KBM-7 (cell line): ENCODE measurements at regions not wholly inside any gene's neighbourhood (a gene's known extent, or its start where the extent isn't known, plus 50 kb on each side); places are given as distances from the start of the nearest gene placed in this dataset.
A peak's percentile ranks its signal among the peaks of the same experiment; 100 is the strongest.

Experiments
- DNase-seq: peaks from one replicate; pipeline ENCODE4 v3.0.0-alpha.2; 2015
- in situ Hi-C: fragments of 300-500 bp; cut with MboI; formaldehyde crosslinking; loops from 2 replicates; pipeline ENCODE4 v1.14.3; 2020; ENCODE audit warnings: low sequenced_read_pairs, low pct_unique_long_range_greater_than_20kb, mixed read lengths

DNA sequence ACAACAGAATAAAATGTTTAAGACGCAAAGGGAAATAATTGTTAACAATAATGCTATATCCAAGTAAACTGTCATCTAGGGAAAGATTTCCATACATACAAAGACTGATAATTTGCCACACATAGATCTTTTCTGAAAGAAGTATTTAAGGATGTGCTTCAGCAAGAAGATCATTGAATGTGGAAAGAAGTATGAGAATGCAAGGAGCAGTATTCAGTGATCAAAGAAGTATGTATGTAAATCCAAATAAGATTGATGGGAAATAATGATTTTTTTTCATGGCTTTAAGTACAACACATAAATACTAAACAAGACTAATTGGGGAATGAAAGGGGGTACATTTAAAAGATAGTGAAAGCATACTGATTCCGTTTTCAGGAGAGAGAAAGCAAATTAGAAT is 410.4 kb upstream of the HS6ST1 start:
- no peak for DNase-seq
- in situ Hi-C loops = no loop called here

GRCh38 chr2:128731994-128732650 is 413.5 kb upstream of the HS6ST1 start:
- no peak for DNase-seq
- in situ Hi-C loops = no loop called here

DNA sequence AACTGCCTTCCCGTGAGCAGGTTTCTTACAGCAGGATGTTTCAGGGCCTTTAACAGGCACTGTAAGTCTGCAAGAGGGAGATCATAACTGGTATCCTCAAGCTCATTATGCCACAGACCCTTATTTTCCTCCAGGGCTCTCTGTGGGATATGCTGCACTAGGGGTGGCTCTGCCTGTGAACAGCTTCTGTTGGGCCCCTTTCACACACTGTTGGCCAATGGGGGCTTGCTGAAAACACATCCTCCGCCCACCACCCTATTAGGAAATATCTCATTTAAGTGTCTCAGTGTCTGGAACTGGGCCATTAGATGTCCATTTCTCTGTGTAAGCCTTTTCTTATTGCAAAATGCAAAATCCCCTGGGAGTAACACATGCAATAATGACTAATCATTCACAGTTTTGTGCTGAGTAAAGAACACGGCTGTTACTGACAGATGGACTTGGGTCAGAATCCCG is 414.3 kb upstream of the HS6ST1 start:
- no peak for DNase-seq
- in situ Hi-C loops = no loop called here

- in situ Hi-C loops = no loop called here
- no peak for DNase-seq
Measured at GRCh38 chr2:128733450-128733849, 414.8 kb upstream of the HS6ST1 start.

GRCh38 chr2:128734521-128735295 is 416.0 kb upstream of the HS6ST1 start:
- in situ Hi-C loops = no loop called here
- DNase-seq = peak; percentile 91

DNA sequence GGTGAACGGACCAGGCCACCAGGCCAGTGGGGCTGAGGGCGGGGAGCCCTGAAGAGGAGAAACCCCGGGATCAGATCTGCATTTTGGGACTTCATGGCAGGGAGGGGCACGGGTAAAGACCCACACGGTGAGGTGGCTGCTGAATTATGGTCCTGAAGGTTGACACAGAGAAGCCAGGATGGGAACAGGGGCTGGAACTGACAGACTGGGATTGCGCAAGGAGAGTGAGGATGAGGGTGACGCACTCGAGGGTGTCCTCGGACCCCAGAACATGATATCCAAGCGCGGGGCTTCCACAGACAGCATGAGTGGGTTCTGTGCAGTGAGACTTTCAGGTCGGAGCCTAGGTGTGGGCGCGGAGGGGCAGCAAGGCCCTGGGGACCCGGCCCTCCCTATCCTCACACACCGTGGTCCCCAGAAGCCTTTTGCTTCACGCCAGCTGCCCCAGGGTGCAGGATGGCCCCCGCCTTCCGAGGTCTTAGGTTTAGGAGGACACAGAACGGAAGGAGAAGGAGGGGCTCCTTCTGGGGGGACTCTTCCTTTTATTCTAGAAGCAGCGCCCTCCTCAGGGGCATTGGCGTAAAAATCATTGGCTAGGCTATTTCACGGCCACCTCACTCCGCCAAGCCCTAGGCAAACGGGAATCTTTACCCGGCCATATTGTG is 416.8 kb upstream of the HS6ST1 start:
- in situ Hi-C loops = no loop called here
- no peak for DNase-seq

DNA sequence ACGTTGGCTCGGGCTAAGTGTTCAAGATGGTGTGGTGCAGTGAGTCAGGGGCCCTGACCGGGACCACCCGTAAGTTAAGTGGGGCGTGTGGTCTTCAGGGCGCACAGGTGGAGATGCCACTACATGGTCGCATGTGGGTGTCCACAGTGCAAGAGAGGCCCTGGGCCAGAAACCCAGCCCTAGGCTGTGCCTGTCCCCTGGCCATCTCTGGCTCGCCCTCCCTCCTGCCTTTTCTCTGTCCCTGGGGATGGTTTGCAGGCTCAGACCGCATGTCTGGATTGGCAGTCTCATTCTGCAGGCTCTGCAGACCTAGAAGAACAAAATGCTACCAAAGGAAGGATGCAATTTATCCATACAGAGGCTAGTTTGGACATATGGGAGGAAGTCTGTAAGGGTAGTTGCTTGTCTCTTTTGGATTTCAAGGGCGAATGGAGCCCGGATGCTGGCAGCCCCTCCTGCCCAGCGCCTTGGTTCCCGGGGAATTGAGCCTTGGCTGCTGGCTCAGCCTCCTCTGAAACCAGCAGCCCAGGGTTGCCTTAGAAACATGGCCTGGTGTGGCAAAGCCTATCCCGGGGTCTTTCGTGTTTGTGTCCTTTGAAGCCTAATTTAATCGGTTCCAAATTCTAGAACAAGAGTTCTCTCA is 417.5 kb upstream of the HS6ST1 start:
- no peak for DNase-seq
- in situ Hi-C loops = no loop called here

DNA sequence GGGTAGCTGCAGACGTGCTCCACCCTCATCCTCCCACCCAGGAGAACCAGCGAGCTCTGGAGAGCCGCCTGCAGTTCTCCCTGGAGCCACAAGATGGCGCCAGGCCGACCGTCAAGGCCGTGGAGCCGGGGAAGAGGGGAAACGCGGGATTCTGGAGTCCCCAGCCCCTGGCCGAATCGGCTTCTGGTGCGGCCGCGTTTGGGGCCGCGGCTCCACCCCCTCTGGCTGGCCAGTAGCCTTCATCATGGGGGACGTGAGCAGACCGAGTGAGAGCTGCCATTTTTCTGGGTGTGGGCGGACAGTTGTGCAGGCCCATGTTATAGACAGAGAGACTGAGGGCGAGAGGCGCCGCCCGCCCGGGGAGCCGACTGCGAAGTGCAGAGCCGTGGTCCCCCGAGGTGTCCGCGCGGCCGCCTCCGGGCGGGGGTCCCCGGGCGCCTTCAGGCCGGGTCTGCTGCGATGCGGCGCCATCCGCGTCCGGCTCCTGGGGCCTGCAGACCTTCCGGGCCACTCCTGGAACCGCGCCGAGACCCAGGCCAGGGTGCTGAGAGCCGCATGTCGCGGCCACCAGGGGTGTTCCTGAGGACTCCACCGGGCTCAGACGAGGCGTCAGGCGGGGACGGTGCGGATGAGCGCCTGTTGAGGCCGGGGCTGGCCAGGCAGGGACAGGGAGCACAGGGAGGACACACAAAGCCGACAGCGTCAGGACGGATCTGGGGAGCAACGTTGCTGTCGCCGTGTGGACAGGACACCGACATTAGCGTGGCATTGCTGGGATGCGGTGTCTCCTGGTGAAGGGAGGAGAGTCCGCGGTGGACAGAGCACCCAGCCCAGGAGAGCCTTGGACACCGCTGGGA is 418.2 kb upstream of the HS6ST1 start:
- in situ Hi-C loops = no loop called here
- DNase-seq = peak; percentile 78

- DNase-seq = no peak
- in situ Hi-C loops = no loop called here
Measured at GRCh38 chr2:128737546-128737826, 418.8 kb upstream of the HS6ST1 start.

- in situ Hi-C loops = no loop called here
Measured at GRCh38 chr2:128738446-128739110, 419.9 kb upstream of the HS6ST1 start.

DNA sequence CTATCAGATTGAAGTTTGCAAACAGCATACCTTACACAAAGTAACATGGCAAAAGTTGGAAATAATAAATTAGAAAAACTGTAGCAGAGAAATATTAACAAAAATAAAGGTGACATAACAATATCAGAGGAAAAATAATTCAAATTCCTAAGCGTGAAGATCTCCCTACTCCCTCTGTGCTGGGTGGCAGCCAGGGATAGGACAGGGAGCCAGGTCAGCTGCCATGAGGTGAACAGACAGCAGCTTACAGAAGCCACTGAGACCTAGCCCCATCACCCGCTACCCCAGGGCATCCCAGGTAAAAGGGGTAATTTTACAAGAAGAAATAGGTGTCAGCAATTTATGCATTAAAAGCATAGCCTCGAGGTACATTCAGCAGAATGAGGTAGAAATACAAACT is 423.8 kb upstream of the HS6ST1 start:
- in situ Hi-C loops = no loop called here
- no peak for DNase-seq

More at GRCh38 chr2:128738446-128739110, 419.9 kb upstream of the HS6ST1 start:
- no peak for DNase-seq

DNA sequence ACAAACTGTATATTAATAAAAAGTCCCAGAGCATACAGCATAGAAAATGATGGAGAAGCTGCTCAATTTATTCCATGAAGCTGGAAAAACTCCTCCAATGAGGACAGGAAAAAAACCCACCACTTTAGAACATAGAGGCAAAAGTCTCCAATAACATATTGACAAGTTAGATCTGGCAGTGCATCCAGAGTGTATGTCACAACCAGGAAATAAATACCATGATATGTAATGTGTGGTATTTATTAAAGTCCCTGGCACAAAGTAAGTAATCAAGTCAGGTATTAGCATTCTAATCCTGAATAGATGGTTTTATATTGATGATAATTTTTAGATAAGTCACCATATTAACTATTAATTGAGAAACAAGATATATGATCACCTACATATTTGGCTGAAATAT is 427.3 kb upstream of the HS6ST1 start:
- DNase-seq = no peak
- in situ Hi-C loops = no loop called here

- in situ Hi-C loops = no loop called here
- DNase-seq = no peak
Measured at GRCh38 chr2:128746356-128746755, 427.7 kb upstream of the HS6ST1 start.

- in situ Hi-C loops = no loop called here
Measured at GRCh38 chr2:128748336-128748735, 429.7 kb upstream of the HS6ST1 start.

GRCh38 chr2:128748835-128749605 is 430.4 kb upstream of the HS6ST1 start:
- no peak for DNase-seq
- in situ Hi-C loops = no loop called here

More at GRCh38 chr2:128748336-128748735, 429.7 kb upstream of the HS6ST1 start:
- no peak for DNase-seq

DNA sequence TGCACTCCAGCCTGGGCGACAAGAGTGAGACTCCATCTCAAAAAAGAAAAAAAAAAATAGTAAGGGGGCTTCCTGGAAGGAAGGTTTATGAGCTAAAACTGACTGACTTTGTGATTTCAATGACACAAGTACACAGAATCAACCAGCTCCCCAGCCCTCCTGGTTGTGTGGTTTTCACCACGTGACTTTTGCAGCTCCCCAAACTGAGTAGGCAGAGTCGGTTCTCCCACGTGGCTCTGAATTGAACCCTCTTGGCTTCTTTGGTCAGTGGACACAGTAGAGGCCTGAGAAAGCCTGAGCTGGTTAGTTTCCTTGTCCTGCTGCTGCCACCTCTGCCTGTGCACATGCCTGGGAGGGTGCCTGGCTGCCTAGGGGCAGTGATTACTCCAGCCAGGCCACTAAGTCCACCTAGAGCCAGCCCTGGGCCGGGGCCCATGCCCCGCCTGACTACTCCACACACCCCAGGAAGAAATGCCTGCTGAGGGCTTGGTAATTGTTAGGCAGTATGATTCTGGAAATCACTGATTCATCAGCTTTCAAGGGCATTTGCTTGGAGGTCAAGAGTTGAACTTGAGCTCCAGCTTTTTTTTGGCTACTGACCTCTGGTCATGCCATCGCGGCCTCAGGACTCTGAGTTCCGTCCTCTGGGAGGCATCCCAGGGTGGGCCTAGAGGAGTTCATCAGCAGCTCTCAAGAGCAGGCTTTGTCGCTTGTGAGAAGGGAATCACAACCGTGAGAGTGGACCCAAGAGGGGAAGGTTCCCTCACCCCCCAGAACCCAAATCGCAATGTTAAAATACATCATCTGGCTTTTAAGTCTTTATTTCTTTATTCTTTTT is 431.9 kb upstream of the HS6ST1 start:
- in situ Hi-C loops = no loop called here
- no peak for DNase-seq

DNA sequence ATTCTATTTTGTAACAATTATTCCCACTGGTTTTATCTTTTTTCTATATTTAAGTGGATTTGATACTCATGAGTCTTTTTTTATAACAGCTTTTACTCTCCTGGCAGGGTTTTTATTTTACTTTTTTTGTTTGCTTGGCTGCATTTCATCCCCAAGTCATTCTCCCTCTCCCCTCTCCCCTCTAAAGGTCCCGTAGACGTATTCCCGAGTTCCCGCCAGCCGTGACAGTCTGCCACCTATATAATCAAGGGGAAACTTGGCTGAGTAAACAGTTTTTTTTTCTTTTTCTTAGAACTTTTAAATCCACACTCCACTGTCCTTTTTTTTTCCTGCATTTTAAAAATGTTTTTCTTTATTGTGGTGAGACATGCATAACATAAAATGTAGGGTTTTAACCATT is 433.1 kb upstream of the HS6ST1 start:
- DNase-seq = no peak
- in situ Hi-C loops = no loop called here
